C4-2B (cell line): ENCODE measurements at regions not wholly inside any gene's neighbourhood (a gene's known extent, or its start where the extent isn't known, plus 50 kb on each side); places are given as distances from the start of the nearest gene placed in this dataset.

Experiments
- CTCF ChIP-seq: fragments of 450-650 bp; conservative IDR thresholded peaks from 2 replicates; pipeline ENCODE4 v1.5.1; 2017; ENCODE audit warnings: mild to moderate bottlenecking
- ZFX ChIP-seq: fragments of 450-650 bp; IDR thresholded peaks from 2 replicates; pipeline ENCODE4 v1.6.1; 2017

- no peak for TF ChIP-seq CTCF
- TF ChIP-seq ZFX: no peak
These were observed 683.8 kb upstream of the NR2F2 start for GRCh38 chr15:95646484-95647273.
